Hematopoietic multipotent progenitor cell treated with erythropoietin and hydrocortisone succinate and interleukin-3 and kit ligand, for 6 days (in vitro differentiated cells): ENCODE measurements at regions not wholly inside any gene's neighbourhood (a gene's known extent, or its start where the extent isn't known, plus 50 kb on each side); places are given as distances from the start of the nearest gene placed in this dataset.
A peak's percentile ranks its signal among the peaks of the same experiment; 100 is the strongest.

Experiments used
- DNase-seq: peaks from one replicate; pipeline ENCODE4 v3.0.0-alpha.2; 2015

DNA sequence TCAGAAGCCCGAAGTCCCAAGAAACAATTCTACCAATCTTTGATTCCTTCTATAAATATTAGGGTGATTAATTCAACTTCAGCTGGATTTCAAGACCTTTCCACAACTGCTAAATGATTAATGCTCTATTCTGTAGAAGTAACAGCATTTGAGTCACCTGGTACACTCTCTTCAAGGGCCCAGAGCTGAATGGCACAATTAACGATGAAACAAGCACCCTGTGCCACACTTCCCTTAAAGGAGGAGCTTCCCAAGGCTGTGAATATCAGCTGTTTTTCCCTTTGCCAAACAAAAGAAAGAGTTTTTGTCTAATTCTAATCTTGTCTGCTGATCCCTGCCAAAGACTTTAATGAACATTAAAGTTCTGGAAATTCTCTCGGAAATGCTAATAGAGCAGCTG, 56.0 kb downstream of the BOD1L2 start:
- no peak for DNase-seq

DNA sequence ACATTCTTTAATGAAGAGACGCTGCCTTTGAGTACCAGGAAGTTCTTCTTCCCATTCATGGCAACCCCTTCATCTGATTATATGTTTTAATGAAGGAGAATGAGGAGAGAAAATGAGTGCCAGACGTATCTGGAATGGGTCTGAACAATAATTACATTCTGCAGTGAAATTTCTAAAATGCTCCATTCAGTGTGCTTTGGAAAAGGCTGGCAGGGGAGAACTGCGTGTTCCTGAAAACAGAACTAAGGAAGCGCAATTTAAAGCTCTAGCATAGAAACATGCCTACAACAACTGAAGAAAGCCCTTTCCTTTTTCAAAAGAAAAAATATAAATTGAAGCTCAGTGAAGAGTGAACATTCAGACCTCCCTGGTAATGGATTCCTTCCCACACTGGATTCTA, 58.8 kb downstream of the BOD1L2 start:
- DNase-seq, result no peak

DNA sequence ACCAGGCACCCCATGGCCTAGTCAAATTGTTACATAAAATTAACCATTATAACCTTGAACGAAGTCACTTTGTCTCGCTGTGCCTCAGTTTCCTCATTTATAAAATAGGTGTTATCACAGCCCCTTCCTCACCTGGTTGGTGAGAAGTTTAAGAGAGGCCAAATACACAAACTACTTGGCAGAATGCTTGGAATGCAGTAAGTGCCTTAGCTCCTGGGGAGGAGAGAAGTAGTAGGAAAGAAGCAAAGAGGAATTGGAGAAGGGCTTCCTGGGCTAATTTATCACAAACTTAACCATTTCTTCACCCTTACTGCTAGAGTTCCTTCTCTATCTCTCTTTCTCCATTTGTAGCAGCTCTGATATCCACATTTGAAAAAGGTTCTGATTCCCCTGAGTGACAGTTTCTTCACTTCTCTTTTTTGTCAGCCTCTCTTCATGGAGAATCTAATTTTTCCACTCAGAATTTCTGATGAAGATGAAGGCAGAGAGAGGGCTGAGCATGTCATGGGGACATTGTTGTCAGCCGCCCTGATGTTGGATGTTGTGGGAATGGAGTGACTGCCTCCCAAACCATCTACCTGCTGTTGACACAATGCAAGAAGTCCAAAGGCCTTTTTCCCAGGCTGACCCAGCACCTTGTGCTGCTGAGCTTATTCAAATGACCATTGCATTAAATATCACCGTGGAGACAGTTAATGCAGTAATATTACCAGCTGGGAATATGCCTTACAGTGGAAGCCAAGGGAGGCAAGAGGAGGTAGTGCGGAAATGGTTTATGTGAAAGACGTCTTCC, 60.4 kb downstream of the BOD1L2 start:
- DNase-seq, result no peak

DNA sequence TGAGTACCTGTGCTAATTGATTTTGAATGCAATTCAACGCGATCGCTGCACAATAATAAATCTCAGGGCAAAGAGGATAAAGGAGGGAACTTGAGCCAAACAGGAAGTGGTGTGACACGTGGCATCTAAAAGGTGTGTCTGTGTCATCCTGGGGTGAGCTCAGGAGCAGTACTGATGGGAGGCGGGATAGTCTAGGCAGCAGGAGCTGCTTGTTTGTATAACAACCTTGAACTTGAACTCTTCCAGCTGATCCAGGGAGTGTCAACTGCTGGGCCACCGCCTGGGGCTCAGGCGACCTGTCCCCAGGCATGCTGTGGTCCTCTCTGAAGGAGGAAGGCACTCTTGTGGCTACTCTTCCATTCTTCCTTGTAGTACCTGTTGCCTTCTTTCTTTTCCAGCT, 61.2 kb downstream of the BOD1L2 start:
- DNase-seq, result no peak

DNA sequence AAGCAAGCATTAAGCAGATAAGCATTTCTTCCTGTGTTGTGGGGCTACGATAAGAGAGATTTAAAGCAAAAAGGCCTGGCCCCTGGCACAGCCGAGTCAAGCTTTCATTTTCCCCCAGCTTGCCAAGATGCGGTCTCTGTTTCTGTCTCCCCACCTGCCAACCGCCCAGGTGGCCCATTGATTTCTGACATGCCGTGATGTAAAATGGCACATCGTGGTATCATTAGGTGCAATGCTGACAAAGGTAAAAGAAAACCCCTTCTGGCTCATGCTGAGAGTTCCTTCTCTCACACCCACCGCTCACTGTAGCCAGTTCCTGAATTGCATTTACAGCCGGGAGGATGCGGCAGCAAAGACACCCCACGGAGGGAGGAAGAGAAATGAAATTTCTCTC, 62.8 kb downstream of the BOD1L2 start:
- DNase-seq, result peak; percentile 5

DNA sequence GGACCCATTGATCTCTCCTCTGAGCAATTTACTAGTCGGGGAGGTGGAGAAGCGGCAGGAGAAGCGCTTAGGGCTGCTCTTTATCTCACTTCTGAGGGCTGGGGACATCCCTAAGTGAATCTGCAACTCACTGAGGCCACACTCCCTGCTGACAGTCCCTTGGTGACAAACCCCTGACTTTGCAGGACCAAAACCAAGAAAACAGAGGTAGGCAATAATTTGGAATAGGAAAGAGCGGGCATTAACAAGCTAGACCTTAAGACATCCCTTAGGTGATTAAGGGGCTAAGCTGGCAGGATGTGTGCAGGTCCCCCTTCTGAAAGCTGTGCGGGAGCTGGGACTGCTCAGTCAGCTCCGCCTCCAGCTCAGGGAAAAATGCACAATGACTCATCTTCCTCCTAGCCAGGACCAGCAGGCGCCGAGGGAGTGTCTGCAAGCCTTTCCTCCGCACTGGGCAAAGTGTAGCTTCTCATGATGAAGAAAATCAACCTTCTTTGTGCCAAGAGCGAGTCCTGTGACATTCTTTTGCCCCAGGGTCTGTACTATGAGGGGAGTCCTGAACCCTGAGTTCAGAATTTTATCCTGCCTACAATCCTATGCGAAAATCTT, 63.3 kb downstream of the BOD1L2 start:
- peak; percentile 2 for DNase-seq

DNA sequence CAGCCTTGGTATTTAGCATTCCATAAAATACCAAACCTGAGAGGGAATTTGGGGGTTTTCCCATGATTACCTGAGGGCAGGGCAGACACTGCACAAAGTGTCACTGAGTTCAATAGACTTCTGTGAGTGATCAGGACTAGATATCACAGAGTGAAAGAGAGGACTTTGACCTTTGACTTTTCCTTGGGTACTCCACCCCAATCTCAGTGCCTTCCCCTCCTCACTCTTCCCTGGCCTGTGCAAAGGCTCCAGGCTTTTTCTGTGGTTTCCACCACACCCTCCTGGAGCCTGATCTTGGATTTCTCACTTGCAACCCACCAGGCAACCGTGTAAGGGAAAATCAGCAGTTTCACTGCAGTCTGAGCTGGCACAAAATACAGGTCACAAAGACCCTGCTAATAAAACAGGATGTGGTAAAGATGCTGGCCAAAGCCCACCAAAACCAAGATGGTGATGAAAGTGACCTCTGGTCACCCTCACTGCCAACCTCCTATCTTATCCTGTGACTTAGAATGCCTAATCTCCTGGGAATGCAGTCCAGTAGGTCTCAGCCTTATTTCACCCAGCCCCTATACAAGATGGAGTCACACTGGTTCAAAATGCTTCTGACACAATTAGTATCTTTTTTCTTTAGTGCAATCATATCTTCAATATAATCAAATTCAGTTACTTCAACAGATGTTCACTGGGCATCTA, 64.0 kb downstream of the BOD1L2 start:
- no peak for DNase-seq

DNA sequence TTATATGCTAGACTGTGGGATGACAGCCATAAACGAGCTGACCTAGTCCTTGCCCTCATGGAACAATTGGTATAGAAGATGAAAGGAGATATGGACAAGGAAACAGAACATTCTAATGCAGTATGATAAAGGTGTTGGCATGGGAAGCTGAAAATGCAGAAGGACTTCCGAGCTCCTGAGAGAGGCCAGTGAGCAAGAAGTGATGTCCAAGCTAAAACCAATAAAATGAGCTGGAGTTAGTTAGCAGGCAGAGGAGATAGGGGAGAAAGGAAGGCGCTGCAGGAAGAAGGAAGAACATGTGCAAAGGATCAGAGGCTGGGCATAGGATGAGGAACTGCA, 64.5 kb downstream of the BOD1L2 start:
- no peak for DNase-seq

DNA sequence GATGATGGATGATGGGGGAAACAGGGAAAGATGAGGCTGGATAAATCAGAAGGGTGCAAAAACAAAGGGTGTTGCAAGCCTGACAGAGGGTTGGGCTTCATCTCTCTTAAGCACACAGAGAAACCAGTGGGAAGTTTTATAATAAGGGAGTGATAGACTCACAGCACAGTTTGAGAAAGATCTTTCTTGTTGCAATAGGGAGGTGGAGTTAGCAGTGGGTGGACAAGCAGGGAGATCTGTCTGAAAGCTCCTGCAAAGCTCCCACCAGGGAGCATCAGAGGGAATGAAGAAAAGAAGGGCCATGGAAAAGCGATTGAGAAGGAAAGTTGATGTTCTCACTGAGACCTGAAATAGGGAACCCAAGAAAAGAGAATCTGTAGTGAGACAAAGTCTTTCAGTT, 64.9 kb downstream of the BOD1L2 start:
- DNase-seq, result no peak

DNA sequence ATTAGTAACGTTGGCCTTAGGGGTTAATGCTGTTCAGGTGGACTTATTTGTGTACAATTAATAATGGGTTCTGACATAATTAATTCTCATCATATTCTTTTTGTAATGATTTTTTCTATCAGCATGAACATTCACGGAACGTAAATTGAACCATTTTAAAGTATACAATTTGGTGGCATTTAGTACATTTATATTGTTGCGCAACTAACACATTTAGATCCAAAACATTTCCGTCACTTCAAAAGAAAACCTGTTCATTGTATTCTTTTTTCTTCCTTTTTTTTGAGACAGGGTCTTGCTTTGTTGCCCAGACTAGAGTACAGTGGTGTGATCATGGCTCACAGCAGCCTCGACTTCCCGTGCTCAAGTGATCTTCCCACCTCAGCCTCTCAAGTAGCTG, 65.8 kb downstream of the BOD1L2 start:
- DNase-seq, result no peak

DNA sequence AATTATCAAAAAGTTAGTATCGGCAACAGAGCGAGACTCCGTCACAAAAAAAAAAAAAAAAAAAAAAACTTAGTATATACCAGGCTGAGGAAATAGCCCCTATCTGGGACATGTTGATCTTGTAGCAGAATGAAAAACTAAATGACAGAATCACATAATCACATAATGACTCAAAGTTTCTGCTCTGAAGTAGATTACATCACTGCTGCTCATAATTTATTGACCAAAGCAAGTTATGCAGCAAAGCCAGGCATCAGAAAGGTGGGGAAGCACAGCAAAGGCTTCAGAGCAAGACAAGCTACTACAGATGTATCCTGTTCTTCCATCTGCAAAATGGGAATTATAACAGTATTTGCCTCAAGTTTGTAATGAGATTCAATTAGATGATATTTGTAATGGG, 68.1 kb downstream of the BOD1L2 start:
- DNase-seq, result no peak

DNA sequence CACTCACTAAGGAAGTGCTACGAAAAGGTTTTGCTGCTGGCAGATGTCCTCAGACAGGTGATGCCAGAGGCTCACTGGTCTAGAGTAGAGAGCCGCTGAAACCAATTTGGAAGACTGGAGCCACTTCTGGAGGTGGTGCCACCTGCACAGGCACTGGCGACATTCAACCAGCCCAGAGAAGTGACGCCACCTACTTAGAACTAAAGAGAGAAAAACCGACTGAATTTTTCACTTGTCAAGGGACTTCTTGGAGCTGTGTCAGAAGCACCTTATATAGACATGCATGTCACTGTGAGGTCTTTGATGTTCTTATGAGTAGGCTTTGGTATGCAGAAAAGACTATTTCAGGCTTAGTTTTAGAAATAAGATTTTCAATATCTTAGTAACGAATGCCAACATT, 71.4 kb downstream of the BOD1L2 start:
- no peak for DNase-seq

DNA sequence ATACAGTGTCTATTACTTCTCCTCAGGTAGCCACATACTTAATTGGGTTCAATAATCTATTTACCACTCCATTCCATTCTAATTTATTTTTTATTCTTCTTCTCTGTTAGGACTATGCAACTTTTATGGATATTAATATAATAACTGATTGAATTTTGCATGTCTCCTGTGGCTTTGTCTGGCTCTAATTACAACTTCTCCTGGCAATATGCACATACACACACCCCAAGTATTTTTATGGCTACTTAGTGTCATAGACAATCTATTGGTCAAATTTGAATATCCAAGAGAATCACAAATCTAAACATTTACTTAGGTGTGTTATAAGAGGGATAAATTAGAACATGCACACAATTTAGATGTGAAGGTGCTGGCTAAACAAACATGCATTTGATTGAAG, 73.1 kb downstream of the BOD1L2 start:
- no peak for DNase-seq

DNA sequence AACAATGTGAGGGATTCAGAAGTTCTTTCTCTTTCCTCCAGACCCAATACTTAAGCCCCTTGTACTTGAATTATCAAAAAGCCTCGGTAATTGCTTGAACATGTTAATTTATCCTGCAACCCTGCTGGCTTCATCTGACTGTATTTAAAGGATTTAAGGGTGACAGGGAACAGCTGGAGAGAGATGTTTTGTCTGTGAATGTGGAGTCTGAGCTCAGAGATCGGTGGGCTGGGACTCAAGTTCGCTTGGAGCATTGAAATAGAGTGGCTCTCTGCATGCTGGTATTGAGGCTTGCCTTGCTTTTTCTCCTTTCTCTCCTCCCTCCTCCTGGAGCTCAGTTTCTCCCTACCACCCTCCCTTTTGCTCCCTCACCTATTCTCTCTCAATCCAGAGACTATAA, 73.6 kb downstream of the BOD1L2 start:
- no peak for DNase-seq

DNA sequence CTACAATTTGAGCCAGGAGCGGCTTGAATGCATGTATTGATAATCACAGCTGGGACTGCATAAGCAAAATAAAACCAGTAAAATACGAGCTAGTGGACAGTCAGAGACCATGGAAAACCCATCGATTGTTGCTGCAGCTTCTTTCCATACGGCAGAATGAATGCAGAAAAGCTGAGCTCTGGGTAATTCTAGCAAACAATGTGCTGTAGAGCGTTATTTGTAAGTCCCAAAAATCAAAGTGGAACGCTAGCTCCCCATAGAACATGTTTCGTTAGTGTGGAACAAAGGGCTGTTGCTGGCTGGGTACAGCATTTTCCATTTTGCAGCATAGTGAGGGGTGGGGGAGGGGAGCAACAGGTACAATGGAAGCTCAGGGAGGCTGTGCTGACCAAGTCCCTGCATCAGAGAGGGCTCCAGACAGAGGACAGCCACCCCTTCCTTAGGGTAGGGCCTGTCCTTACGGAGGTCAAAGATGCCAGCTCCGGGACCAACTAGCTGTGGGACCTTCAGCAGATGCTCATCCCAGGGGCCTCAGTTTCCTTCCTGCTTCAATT, 74.1 kb downstream of the BOD1L2 start:
- DNase-seq, result no peak

DNA sequence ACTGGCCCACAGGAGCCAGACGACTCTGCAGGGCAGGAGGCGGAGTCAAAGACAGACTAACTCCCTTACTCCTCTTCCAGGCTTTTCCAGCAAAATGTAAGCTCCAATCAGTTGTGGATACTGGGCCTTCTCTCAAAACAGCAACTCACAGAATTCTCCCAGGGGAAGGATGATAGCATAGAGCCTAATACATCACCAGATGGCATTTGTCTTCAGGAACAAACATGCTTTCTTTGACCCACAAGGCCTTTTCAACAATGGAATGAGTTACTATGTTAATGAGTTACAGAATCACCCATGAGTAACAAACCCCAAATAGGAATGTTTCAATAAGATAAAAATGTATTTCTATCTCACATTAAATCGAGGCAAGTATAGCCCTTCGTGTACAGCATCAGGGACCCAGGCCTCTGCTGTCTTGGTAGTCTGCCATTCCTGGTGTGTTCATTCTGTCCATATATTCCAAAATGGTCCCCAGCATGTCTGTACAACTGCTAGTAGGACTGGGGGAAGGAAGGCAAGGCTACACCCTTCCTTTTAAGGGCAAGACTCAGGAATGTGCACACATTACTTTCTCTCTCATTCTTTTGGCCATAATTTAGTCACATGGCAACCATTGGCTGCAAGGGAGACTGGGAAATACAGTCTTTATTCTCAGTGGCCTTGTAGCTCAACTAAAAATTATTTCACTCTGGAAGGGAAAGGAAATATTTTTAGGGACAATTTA, 76.4 kb downstream of the BOD1L2 start:
- DNase-seq, result no peak

DNA sequence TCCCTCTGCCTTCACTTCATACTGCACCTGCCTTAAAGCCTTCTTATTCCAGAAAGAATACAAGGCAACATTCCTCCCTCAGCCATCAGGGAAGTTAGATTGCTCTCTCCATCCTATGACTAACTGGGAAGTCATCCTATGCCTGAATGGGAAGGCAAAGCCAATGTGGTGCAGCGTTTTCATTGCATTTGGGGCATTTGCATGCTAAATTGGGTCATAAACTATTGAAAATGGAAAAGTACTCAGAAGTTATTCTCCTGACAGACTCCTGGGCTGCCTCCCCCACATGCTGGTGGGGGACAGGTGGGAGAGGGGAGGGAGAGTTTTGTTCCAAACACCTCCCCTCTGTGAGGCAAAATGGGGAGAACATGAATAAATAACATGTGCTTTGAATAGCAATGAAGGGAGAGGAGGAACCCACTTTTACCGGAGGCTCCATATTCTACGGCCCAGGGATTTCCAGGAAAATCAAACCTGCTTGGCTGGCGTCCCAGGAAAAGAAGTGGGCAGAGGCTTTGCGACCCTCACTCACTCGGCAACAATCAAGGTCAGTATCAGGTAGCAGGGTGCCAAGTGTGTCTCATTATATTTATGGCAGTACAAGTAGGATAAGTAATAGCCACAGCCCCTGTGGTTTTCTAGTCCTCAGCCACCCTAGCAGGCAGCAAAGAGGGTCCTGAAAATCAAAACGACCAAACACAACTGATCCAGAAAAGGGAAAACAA, 84.1 kb downstream of the BOD1L2 start:
- DNase-seq, result no peak

DNA sequence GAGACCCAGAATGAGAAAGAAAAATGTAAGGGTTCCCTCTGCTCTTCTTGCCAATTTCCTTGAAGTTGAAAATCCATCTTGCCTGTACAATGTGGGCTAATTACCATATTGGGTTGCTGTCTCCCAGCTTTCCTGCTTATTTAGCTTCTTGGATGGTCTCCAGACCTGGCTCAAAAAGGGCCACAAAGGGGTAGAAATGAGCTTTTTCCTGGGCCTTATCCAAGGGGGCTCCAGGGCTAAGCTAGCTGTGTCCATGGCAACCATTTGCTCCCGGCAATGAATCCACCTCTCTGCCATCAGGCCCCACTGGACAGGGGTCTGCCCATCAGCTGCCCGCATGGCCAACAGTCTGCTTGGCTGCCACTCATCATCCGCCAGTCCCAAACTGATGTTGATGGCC, 85.0 kb downstream of the BOD1L2 start:
- DNase-seq, result no peak

DNA sequence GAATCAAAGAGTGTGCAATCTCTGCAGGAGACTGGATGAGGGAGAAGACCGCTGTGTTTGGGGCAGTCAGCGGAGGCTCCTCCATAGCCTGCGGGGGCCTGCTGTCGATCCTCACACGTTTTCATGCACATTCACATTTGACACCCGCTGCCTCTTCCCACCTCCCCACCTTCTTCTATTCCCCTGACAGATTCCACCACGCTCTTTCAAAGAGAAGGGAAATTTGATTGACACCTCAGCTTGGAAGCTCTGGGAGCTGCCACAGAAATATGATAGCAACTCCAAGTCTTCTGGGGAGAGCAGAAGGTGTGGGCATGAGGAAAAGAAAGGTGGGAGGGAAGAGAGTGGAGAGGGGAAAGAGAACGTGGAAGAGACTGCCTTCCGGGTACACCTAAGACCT, 87.5 kb downstream of the BOD1L2 start:
- DNase-seq, result no peak

DNA sequence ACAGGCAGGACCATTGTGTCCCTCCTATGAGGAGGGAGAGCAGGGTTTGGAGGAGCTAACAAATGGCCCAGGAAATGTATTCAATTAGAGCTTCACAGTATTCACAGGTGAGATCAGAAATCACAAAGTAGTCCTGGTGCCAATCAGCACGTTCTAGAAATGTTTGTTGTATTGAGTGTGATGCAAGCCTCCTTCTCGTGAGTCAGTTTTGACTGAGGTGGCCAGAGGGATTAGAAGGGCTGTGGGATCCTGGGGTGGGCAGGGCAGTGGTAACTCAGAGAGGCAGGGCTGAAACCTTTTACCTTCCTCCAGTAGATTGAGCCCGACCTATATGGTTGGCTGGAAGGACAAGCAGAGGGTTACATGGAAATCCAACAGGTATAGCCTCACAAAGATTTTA, 95.0 kb downstream of the BOD1L2 start:
- no peak for DNase-seq

DNA sequence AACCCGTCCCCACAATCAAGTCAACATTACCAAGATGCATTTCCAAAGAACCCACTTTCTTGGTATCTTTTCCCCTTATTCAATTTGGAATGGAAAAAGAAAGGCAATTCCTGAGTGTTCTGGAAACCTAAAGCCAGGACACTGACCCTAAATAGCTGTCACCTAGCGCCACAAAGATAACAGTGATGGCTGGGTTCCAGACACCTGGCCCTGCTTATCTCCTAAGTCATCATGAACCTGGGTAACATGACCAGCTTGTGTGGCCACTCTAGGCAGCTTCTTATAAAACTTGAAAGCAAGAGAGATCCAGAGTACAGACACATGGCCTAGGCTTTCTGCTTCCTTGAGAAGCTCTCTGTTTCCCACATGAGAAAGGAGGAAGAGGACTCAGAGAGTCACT, 95.4 kb downstream of the BOD1L2 start:
- DNase-seq, result no peak

DNA sequence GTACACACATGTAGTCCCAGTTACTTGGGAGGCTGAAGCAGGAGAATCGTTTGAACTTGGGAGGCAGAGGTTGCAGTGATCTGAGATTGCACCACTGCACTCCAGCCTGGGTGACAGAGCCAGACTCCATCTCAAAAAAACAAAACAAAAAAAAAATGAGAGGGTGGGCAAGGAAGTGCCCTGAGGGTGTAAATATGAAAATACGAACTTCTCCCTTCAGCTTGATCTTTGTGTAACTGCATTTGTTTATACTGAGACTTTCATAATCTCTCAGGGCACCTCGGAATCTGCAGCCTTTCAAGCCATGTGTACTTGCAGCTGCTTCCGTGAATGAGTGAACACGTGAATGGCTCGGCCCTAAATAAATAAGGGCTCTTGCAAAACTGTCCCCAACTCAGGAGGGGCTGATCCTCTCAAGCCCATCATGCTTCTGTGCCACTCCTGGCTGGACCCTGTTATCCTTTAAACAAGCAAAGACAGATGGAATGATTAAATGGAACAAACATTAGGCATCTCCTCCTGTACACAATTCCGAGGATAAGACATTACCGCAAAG, 96.8 kb downstream of the BOD1L2 start:
- no peak for DNase-seq

DNA sequence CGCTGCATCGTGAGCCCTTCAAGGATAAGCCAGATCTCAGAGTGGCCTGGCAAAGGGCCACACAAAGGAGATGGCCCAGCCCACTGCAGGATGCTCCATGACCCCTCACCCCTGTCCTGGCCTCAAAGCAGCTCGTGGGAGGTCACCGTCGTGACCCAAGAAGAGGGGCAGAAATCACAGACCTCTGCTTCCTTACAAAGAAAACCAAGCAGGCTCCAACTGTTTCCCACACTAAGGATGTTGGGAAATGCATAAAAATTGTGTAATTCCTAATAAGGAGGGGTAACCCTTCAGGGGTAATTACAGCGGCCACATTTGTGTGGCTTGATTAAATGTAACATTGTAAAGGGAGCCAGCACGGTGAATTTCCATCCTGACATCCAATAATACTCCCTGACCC, 102.3 kb downstream of the BOD1L2 start:
- DNase-seq, result no peak
